Esophagus muscularis mucosa (tissue), 4 donors: ENCODE measurements at regions not wholly inside any gene's neighbourhood (a gene's known extent, or its start where the extent isn't known, plus 50 kb on each side); places are given as distances from the start of the nearest gene placed in this dataset.

Experiments
- DNase-seq: peaks from one replicate; pipeline ENCODE4 v3.0.0-alpha.2; 2017; ENCODE audit errors: extremely low spot score
- H3K27ac ChIP-seq, 4 donors: fragments of 200-600 bp; sonication (generic); replicated peaks in 1 of 4; 1 replicate in 3 of 4; 2 replicates in 1 of 4; pipeline ENCODE4 v1.5.1; 2016 to 2019; ENCODE audit warnings: mild to moderate bottlenecking in 1 of 4
- H3K27me3 ChIP-seq, 4 donors: fragments of 200-600 bp; sonication (generic); one replicate each; pipeline versions ENCODE4 v1.5.1 to v1.6.0; 2016 to 2019
- H3K36me3 ChIP-seq, 4 donors: fragments of 200-600 bp; sonication (generic); one replicate each; pipeline ENCODE4 v1.5.1; 2016 to 2019
- H3K4me1 ChIP-seq, 4 donors: fragments of 200-600 bp; sonication (generic); one replicate each; pipeline ENCODE4 v1.5.1; 2016 to 2019
- H3K4me3 ChIP-seq, 4 donors: fragments of 200-600 bp; sonication (generic); 1 replicate in 2 of 4; 2 replicates in 2 of 4; pipeline ENCODE4 v1.5.1; 2016 to 2019; ENCODE audit warnings: mild to moderate bottlenecking in 4 of 4, moderate library complexity in 1 of 4
- H3K9me3 ChIP-seq, 4 donors: fragments of 200-600 bp; sonication (generic); 1 replicate in 3 of 4; 2 replicates in 1 of 4; pipeline ENCODE4 v1.5.1; 2016 to 2019
- EP300 ChIP-seq: sonication (generic); formaldehyde crosslinking; IDR thresholded peaks from one replicate; pipeline ENCODE4 v1.6.1; 2017; ENCODE audit warnings: antibody characterized with exemption
- POLR2A ChIP-seq: fragments of 450-650 bp; IDR thresholded peaks from one replicate; pipeline ENCODE4 v1.6.1; 2017; ENCODE audit warnings: antibody characterized with exemption, moderate library complexity, mild to moderate bottlenecking, low read depth
- POLR2AphosphoS5 ChIP-seq, 2 donors: sonication (generic); formaldehyde crosslinking; IDR thresholded peaks; one replicate each; pipeline ENCODE4 v1.6.1; 2017; ENCODE audit warnings: antibody characterized with exemption in 2 of 2
- WGBS: methylation state at CpG from one replicate; pipeline ENCODE4 v1.1.5; 2018; 5-methylcytosine and 5-hydroxymethylcytosine counted together
- intact Hi-C: fragments of 100-400 bp; cut with DNase I; formaldehyde crosslinking; loops from one replicate; pipeline ENCODE4 v1.15.1; 2023
- TF ChIP-seq, protein P1 (sequence below), 3 experiments: fragments of 200-600 bp in 2 of 3; fragments of 450-650 bp in 1 of 3; sonication (generic) in 2 of 3; IDR thresholded peaks; one replicate each; pipeline ENCODE4 v1.5.1; 2017 to 2019; ENCODE audit warnings: antibody characterized with exemption in 3 of 3, mild to moderate bottlenecking in 2 of 3, moderate library complexity in 1 of 3

DNA sequence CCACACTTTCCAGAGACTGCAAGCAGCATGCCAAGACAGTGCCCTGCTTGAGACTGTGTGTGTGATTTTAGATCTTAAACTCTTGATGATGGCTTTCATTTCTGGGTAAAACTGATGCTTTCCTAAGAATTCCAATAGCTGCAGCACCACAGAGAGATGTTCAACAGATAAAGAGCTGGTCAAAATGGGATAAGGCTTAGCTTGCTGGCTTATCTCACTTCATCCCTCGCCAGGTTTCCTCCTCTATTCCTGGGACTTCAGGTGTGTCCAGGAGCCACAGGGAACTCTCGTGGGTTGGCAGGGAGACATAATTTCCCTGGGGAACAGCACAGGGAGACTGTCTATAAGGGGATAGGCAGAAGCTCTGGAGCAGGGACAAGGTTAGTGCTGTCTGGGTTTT is 137.3 kb downstream of the KCTD15 start:
- intact Hi-C loops = no loop called here
- 93% methylated on average over 2 of the region's 2 CpGs for WGBS
- H3K27me3 ChIP-seq = peaks cover 0 to 34% (median 0%) of the 10 kb centered on the region in 4 donors
- H3K9me3 ChIP-seq = peaks cover 0 to 25% (median 16%) of the 10 kb centered on the region in 4 donors
- no peaks in the 10 kb centered on the region for H3K36me3 ChIP-seq
- H3K27ac ChIP-seq = no peak overlapping the region
- no peaks in the 10 kb centered on the region for H3K4me1 ChIP-seq
- TF ChIP-seq POLR2AphosphoS5 (IDR thresholded peaks at IDR 0.05) (no peak), POLR2A (no peak), EP300 (no peak)
- TF ChIP-seq, protein P1, sequence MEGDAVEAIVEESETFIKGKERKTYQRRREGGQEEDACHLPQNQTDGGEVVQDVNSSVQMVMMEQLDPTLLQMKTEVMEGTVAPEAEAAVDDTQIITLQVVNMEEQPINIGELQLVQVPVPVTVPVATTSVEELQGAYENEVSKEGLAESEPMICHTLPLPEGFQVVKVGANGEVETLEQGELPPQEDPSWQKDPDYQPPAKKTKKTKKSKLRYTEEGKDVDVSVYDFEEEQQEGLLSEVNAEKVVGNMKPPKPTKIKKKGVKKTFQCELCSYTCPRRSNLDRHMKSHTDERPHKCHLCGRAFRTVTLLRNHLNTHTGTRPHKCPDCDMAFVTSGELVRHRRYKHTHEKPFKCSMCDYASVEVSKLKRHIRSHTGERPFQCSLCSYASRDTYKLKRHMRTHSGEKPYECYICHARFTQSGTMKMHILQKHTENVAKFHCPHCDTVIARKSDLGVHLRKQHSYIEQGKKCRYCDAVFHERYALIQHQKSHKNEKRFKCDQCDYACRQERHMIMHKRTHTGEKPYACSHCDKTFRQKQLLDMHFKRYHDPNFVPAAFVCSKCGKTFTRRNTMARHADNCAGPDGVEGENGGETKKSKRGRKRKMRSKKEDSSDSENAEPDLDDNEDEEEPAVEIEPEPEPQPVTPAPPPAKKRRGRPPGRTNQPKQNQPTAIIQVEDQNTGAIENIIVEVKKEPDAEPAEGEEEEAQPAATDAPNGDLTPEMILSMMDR (IDR thresholded peaks at IDR 0.05) = no peak
- H3K4me3 ChIP-seq = no peak overlapping the region
- no peak for DNase-seq

DNA sequence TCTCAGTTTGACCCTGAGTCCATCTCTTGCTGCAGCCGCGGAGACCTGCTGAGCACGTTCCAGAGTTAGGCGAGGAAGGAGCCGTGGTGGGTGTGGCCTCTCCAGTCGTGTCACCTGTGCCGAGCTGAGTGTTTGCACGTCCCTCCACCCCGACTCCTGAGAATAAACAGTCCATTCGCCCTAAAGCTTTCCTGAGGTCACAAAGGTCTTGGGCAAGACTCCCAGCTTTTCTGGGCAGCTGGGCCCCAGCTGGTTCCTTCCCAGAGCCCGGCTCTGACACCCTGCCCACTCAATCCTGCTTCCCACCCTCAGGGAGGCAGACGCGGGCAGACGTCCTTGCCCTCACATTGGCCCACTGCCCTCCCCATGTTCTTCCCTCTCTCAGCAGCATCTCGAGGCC is 142.2 kb downstream of the KCTD15 start:
- no peak for TF ChIP-seq POLR2AphosphoS5 (IDR thresholded peaks at IDR 0.05)
- TF ChIP-seq EP300 = no peak
- TF ChIP-seq, protein P1 (IDR thresholded peaks at IDR 0.05) = no peak
- TF ChIP-seq POLR2A = no peak
- Histone ChIP-seq H3K4me1 (no peaks in the 10 kb centered on the region), H3K27me3 (peaks cover 0 to 21% (median 1%) of the 10 kb centered on the region in 4 donors), H3K27ac (no peak overlapping the region), H3K36me3 (no peaks in the 10 kb centered on the region), H3K4me3 (no peak overlapping the region), H3K9me3 (peaks cover 0 to 13% (median 10%) of the 10 kb centered on the region in 4 donors)
- no peak for DNase-seq
- intact Hi-C loops = no loop called here
- WGBS = 47% methylated on average over 14 of the region's 15 CpGs

GRCh38 chr19:33941133-33941532 is 144.5 kb downstream of the KCTD15 start:
- no peak overlapping the region for H3K27ac ChIP-seq
- peaks cover 0 to 5% (median 1%) of the 10 kb centered on the region in 4 donors for H3K27me3 ChIP-seq
- intact Hi-C loops = no loop called here
- H3K36me3 ChIP-seq = no peaks in the 10 kb centered on the region
- no peaks in the 10 kb centered on the region for H3K9me3 ChIP-seq
- TF ChIP-seq POLR2A (no peak), EP300 (no peak)
- TF ChIP-seq, protein P1 (IDR thresholded peaks at IDR 0.05) = no peak
- 82% methylated on average over 5 of the region's 5 CpGs for WGBS
- H3K4me3 ChIP-seq = no peak overlapping the region
- DNase-seq = no peak
- H3K4me1 ChIP-seq = no peaks in the 10 kb centered on the region

GRCh38 chr19:33946535-33947264 is 150.0 kb downstream of the KCTD15 start:
- WGBS = 91% methylated on average over 6 of the region's 6 CpGs
- no peak for TF ChIP-seq EP300
- Histone ChIP-seq H3K9me3 (no peaks in the 10 kb centered on the region), H3K27ac (no peak overlapping the region), H3K4me3 (no peak overlapping the region), H3K27me3 (peaks cover 0 to 2% (median 0%) of the 10 kb centered on the region in 4 donors), H3K36me3 (no peaks in the 10 kb centered on the region), H3K4me1 (no peaks in the 10 kb centered on the region)
- intact Hi-C loops = no loop called here
- peak; percentile 55 for DNase-seq

GRCh38 chr19:33947265-33947964 is 150.7 kb downstream of the KCTD15 start:
- Histone ChIP-seq H3K36me3 (no peaks in the 10 kb centered on the region), H3K4me1 (no peaks in the 10 kb centered on the region), H3K4me3 (no peak overlapping the region), H3K27me3 (peaks cover 0 to 2% (median 0%) of the 10 kb centered on the region in 4 donors), H3K27ac (no peak overlapping the region), H3K9me3 (no peaks in the 10 kb centered on the region)
- 55% methylated on average over 5 of the region's 5 CpGs for WGBS
- intact Hi-C loops = no loop called here
- TF ChIP-seq POLR2AphosphoS5 (IDR thresholded peaks at IDR 0.05) = no peak
- no peak for TF ChIP-seq EP300
- no peak for TF ChIP-seq POLR2A
- peak; percentile 68 for DNase-seq
